OCI-LY1 (cell line): ENCODE measurements at regions not wholly inside any gene's neighbourhood (a gene's known extent, or its start where the extent isn't known, plus 50 kb on each side); places are given as distances from the start of the nearest gene placed in this dataset.

ENCODE experiments used
- H2AFZ ChIP-seq: fragments of 200-600 bp; sonication (generic), shearing (Covaris generic); 2 replicates; pipeline ENCODE4 v1.6.0; 2014; ENCODE audit warnings: antibody characterized with exemption, mild to moderate bottlenecking, low read length
- H3F3A ChIP-seq: fragments of 200-600 bp; sonication (generic), shearing (Covaris generic); 2 replicates; pipeline ENCODE4 v1.6.0; 2014; ENCODE audit warnings: mild to moderate bottlenecking, antibody characterized with exemption, low read length, moderate library complexity; ENCODE audit not compliant: insufficient read depth
- H3K27ac ChIP-seq: fragments of 200-600 bp; sonication (generic); 2 replicates; pipeline ENCODE4 v1.5.1; 2014; ENCODE audit warnings: low read length, mixed run types, mild to moderate bottlenecking, low read depth; ENCODE audit not compliant: poor library complexity, severe bottlenecking
- H3K27me3 ChIP-seq: fragments of 200-600 bp; sonication (generic); 2 replicates; pipeline ENCODE4 v1.6.0; 2014; ENCODE audit warnings: antibody characterized with exemption, mild to moderate bottlenecking, low read length, moderate library complexity; ENCODE audit not compliant: insufficient read depth
- H3K36me3 ChIP-seq: fragments of 200-600 bp; sonication (generic); 2 replicates; pipeline ENCODE4 v1.6.1; 2014; ENCODE audit warnings: mild to moderate bottlenecking, antibody characterized with exemption, low read length, moderate library complexity, mixed read lengths; ENCODE audit not compliant: insufficient read depth
- H3K4me1 ChIP-seq: fragments of 200-600 bp; sonication (generic); 2 replicates; pipeline ENCODE4 v1.5.1; 2014; ENCODE audit warnings: mild to moderate bottlenecking, low read length, moderate library complexity; ENCODE audit not compliant: insufficient read depth, severe bottlenecking
- H3K4me2 ChIP-seq: fragments of 200-600 bp; sonication (generic), shearing (Covaris generic); 2 replicates; pipeline ENCODE4 v1.6.1; 2014; ENCODE audit warnings: low read length
- H3K4me3 ChIP-seq: fragments of 200-600 bp; sonication (generic); 2 replicates; pipeline ENCODE4 v1.5.1; 2014; ENCODE audit warnings: low read length, low read depth, mild to moderate bottlenecking, mixed read lengths; ENCODE audit not compliant: poor library complexity, severe bottlenecking
- H3K79me2 ChIP-seq: fragments of 200-600 bp; shearing (Covaris generic); 2 replicates; pipeline ENCODE4 v1.6.1; 2016; ENCODE audit warnings: mixed run types, low read length, mixed read lengths; ENCODE audit not compliant: insufficient read depth
- H3K9ac ChIP-seq: fragments of 200-600 bp; sonication (generic), shearing (Covaris generic); 2 replicates; pipeline ENCODE4 v1.6.1; 2014; ENCODE audit warnings: mild to moderate bottlenecking, low read length, mixed read lengths
- H3K9me2 ChIP-seq: fragments of 200-600 bp; sonication (generic), shearing (Covaris generic); 2 replicates; pipeline ENCODE4 v1.6.1; 2014; ENCODE audit warnings: low read depth, mild to moderate bottlenecking, low read length, mixed read lengths
- H3K9me3 ChIP-seq: fragments of 200-600 bp; shearing (Covaris generic); 2 replicates; pipeline ENCODE4 v1.6.1; 2014; ENCODE audit warnings: low read length, mixed read lengths
- H4K20me1 ChIP-seq: fragments of 200-600 bp; sonication (generic), shearing (Covaris generic); 2 replicates; pipeline ENCODE4 v1.6.0; 2016; ENCODE audit warnings: mild to moderate bottlenecking, low read length; ENCODE audit not compliant: insufficient read depth
- CTCF ChIP-seq: fragments of 200-600 bp; sonication (generic), shearing (Covaris generic); IDR thresholded peaks from 2 replicates; pipeline ENCODE4 v1.5.1; 2017; ENCODE audit warnings: mild to moderate bottlenecking, antibody characterized with exemption, low read length, moderate library complexity, mixed read lengths
- EZH2 ChIP-seq: fragments of 200-600 bp; sonication (generic), shearing (Covaris generic); IDR thresholded peaks from 2 replicates; pipeline ENCODE4 v1.8.0; 2017; ENCODE audit warnings: borderline replicate concordance, mixed run types, mild to moderate bottlenecking, antibody characterized with exemption, low read length, moderate library complexity, mixed read lengths

GRCh38 chr6:71083308-71083820 is 126.5 kb upstream of the B3GAT2 start:
- H3K27me3 ChIP-seq = no peaks in the 10 kb centered on the region

GRCh38 chr6:71088166-71088565 is 131.3 kb upstream of the B3GAT2 start:
- Histone ChIP-seq H3K9me3 (no peaks in the 10 kb centered on the region), H3F3A (no peaks in the 10 kb centered on the region), H2AFZ (no peak overlapping the region), H3K9ac (no peak overlapping the region), H3K36me3 (no peaks in the 10 kb centered on the region), H3K4me1 (no peaks in the 10 kb centered on the region), H3K9me2 (no peaks in the 10 kb centered on the region), H3K79me2 (no peaks in the 10 kb centered on the region), H4K20me1 (no peaks in the 10 kb centered on the region), H3K4me3 (no peak overlapping the region), H3K27me3 (no peaks in the 10 kb centered on the region), H3K4me2 (no peak overlapping the region), H3K27ac (no peak overlapping the region)
- TF ChIP-seq CTCF (no peak), EZH2 (no peak)

More at GRCh38 chr6:71083308-71083820, 126.5 kb upstream of the B3GAT2 start:
- H3K79me2 ChIP-seq = no peaks in the 10 kb centered on the region
- H2AFZ ChIP-seq = no peak overlapping the region
- H3K4me3 ChIP-seq = no peak overlapping the region
- H3K9me2 ChIP-seq = no peaks in the 10 kb centered on the region
- no peaks in the 10 kb centered on the region for H3K4me1 ChIP-seq
- no peak for TF ChIP-seq CTCF
- no peak for TF ChIP-seq EZH2
- no peaks in the 10 kb centered on the region for H3K36me3 ChIP-seq
- no peak overlapping the region for H3K4me2 ChIP-seq
- H3K9ac ChIP-seq = no peak overlapping the region
- H4K20me1 ChIP-seq = no peaks in the 10 kb centered on the region
- no peaks in the 10 kb centered on the region for H3F3A ChIP-seq
- no peak overlapping the region for H3K27ac ChIP-seq
- H3K9me3 ChIP-seq = no peaks in the 10 kb centered on the region

GRCh38 chr6:71090217-71090616 is 133.4 kb upstream of the B3GAT2 start:
- no peaks in the 10 kb centered on the region for H3K4me1 ChIP-seq
- no peaks in the 10 kb centered on the region for H3K9me2 ChIP-seq
- TF ChIP-seq CTCF (no peak), EZH2 (no peak)
- no peaks in the 10 kb centered on the region for H4K20me1 ChIP-seq
- H3K4me3 ChIP-seq = no peak overlapping the region
- no peaks in the 10 kb centered on the region for H3K36me3 ChIP-seq
- H3K27me3 ChIP-seq = no peaks in the 10 kb centered on the region
- H3F3A ChIP-seq = no peaks in the 10 kb centered on the region
- H3K4me2 ChIP-seq = no peak overlapping the region
- H3K9ac ChIP-seq = no peak overlapping the region
- no peak overlapping the region for H2AFZ ChIP-seq
- no peaks in the 10 kb centered on the region for H3K79me2 ChIP-seq
- H3K27ac ChIP-seq = no peak overlapping the region
- no peaks in the 10 kb centered on the region for H3K9me3 ChIP-seq
